H1 (cell line): ENCODE measurements at regions not wholly inside any gene's neighbourhood (a gene's known extent, or its start where the extent isn't known, plus 50 kb on each side); places are given as distances from the start of the nearest gene placed in this dataset.

Experiments
- CTCF ChIA-PET: fragments of 300-600 bp; sonication (Branson Sonifier 250); formaldehyde crosslinking; loops from one replicate; lab custom pipeline; 2021; ENCODE audit not compliant: partially characterized antibody; lab: Charles Lee
- POLR2A ChIA-PET: fragments of 300-600 bp; sonication (Branson Sonifier 250); formaldehyde crosslinking; loops from one replicate; lab custom pipeline; 2021; ENCODE audit warnings: inconsistent platforms; ENCODE audit not compliant: partially characterized antibody; lab: Charles Lee
- DNase-seq, 2 experiments: peaks; one replicate each; pipeline versions ENCODE4 v3.0.0 to v3.0.0-alpha.2; 2010 to 2022; ENCODE audit warnings: low spot score in 2 of 2, low read depth in 1 of 2, mixed read lengths in 1 of 2
- FAIRE-seq: peaks from 2 replicates; lab custom pipeline; 2011; peaks lifted over from hg19 to GRCh38; lab: Jason Lieb, UNC
- H2AFZ ChIP-seq: 2 replicates; pipeline ENCODE4 v1.8.1; 2012; ENCODE audit warnings: low read length, inconsistent platforms
- H2AK5ac ChIP-seq: 2 replicates; pipeline ENCODE4 v1.6.1; 2013; ENCODE audit warnings: low read depth, low read length
- H2BK120ac ChIP-seq: replicated peaks from 2 replicates; pipeline ENCODE3; 2013; ENCODE audit warnings: low read depth, low read length, inconsistent platforms
- H2BK12ac ChIP-seq: 2 replicates; pipeline ENCODE4 v1.6.1; 2013; ENCODE audit warnings: low read depth, low read length
- H2BK15ac ChIP-seq: 2 replicates; pipeline ENCODE4 v1.6.1; 2013; ENCODE audit warnings: low read length
- H2BK20ac ChIP-seq: 2 replicates; pipeline ENCODE4 v1.6.1; 2013; ENCODE audit warnings: low read length
- H2BK5ac ChIP-seq: 2 replicates; pipeline ENCODE4 v1.6.1; 2013; ENCODE audit warnings: low read depth, low read length
- H3K14ac ChIP-seq: 2 replicates; pipeline ENCODE4 v1.6.1; 2013; ENCODE audit warnings: inconsistent platforms; ENCODE audit not compliant: insufficient read length
- H3K18ac ChIP-seq: 2 replicates; pipeline ENCODE4 v1.6.1; 2013; ENCODE audit warnings: low read length; ENCODE audit errors: extremely low read depth
- H3K23ac ChIP-seq: 2 replicates; pipeline ENCODE4 v1.6.1; 2013; ENCODE audit warnings: inconsistent platforms; ENCODE audit not compliant: insufficient read length
- H3K23me2 ChIP-seq: 2 replicates; pipeline ENCODE4 v1.6.1; 2013; ENCODE audit warnings: low read depth, low read length
- H3K27ac ChIP-seq: 2 replicates; pipeline ENCODE4 v1.6.1; 2011; ENCODE audit warnings: low read depth, low read length, inconsistent platforms
- H3K27me3 ChIP-seq, 4 experiments: replicated peaks in 1 of 4; 1 replicate in 1 of 4; 2 replicates in 3 of 4; pipeline versions ENCODE4 v1.6.1 to v1.8.1; 2011 to 2013; ENCODE audit warnings: low read length in 3 of 4, mild to moderate bottlenecking in 3 of 4, inconsistent platforms in 2 of 4, mixed read lengths in 2 of 4, moderate library complexity in 1 of 4; ENCODE audit not compliant: control insufficient read depth in 3 of 4, insufficient read depth in 3 of 4; ENCODE audit errors: extremely low read depth in 1 of 4
- H3K36me3 ChIP-seq, 4 experiments: 2 replicates each; pipeline versions ENCODE4 v1.6.1 to v1.8.1; 2011 to 2013; ENCODE audit warnings: mild to moderate bottlenecking in 4 of 4, low read length in 3 of 4, moderate library complexity in 2 of 4, control low read depth in 1 of 4, inconsistent platforms in 1 of 4; ENCODE audit not compliant: insufficient read depth in 4 of 4, control insufficient read depth in 2 of 4
- H3K4ac ChIP-seq: replicated peaks from 2 replicates; pipeline ENCODE3; 2013; ENCODE audit warnings: low read length, low read depth, mixed read lengths, inconsistent platforms; ENCODE audit not compliant: insufficient read length
- H3K4me1 ChIP-seq, 4 experiments: replicated peaks in 1 of 4; 1 replicate in 1 of 4; 2 replicates in 3 of 4; pipeline versions ENCODE4 v1.6.1 to v1.8.1; 2011 to 2013; ENCODE audit warnings: low read length in 3 of 4, inconsistent platforms in 2 of 4, mixed read lengths in 1 of 4; ENCODE audit not compliant: insufficient read depth in 4 of 4, control insufficient read depth in 3 of 4
- H3K4me2 ChIP-seq, 2 experiments: 2 replicates each; pipeline versions ENCODE4 v1.6.1 to v1.8.1; 2011 to 2013; ENCODE audit warnings: low read depth in 2 of 2, low read length in 2 of 2, control low read depth in 1 of 2, inconsistent platforms in 1 of 2, mild to moderate bottlenecking in 1 of 2; ENCODE audit not compliant: insufficient read depth in 1 of 2
- H3K4me3 ChIP-seq, 4 experiments: fragments of 200-600, 300-600 bp in 1 of 4; sonication (generic), shearing (Covaris generic), sonication (Bioruptor Twin) in 1 of 4; 2 replicates each; pipeline versions ENCODE4 v1.5.1 to v1.8.1; 2011 to 2016; ENCODE audit warnings: low read length in 4 of 4, low read depth in 3 of 4, control low read depth in 2 of 4, inconsistent platforms in 2 of 4, mild to moderate bottlenecking in 2 of 4, mixed read lengths in 1 of 4, moderate library complexity in 1 of 4; ENCODE audit not compliant: insufficient read depth in 2 of 4; ENCODE audit errors: extremely low read depth in 1 of 4
- H3K56ac ChIP-seq: replicated peaks from 2 replicates; pipeline ENCODE3; 2013; ENCODE audit warnings: low read depth, mild to moderate bottlenecking, mixed read lengths, low read length, inconsistent platforms; ENCODE audit not compliant: insufficient read length
- H3K79me1 ChIP-seq: 2 replicates; pipeline ENCODE4 v1.6.1; 2013; ENCODE audit warnings: low read depth, low read length, control low read depth
- H3K79me2 ChIP-seq, 2 experiments: 2 replicates each; pipeline versions ENCODE4 v1.6.1 to v1.8.1; 2012 to 2013; ENCODE audit warnings: low read length in 2 of 2, mild to moderate bottlenecking in 2 of 2, inconsistent platforms in 1 of 2; ENCODE audit not compliant: insufficient read depth in 2 of 2, control insufficient read depth in 1 of 2
- H3K9ac ChIP-seq, 4 experiments: replicated peaks in 1 of 4; 1 replicate in 1 of 4; 2 replicates in 3 of 4; pipeline versions ENCODE4 v1.6.1 to v1.8.1; 2011 to 2013; ENCODE audit warnings: low read depth in 3 of 4, low read length in 3 of 4, control low read depth in 2 of 4, mild to moderate bottlenecking in 2 of 4, moderate library complexity in 2 of 4, inconsistent platforms in 1 of 4; ENCODE audit errors: extremely low read depth in 1 of 4
- H3K9me3 ChIP-seq, 2 experiments: 2 replicates each; pipeline versions ENCODE4 v1.6.1 to v1.8.1; 2012 to 2013; ENCODE audit warnings: mild to moderate bottlenecking in 2 of 2, moderate library complexity in 2 of 2, control low read depth in 1 of 2, inconsistent platforms in 1 of 2, low read depth in 1 of 2, low read length in 1 of 2, mixed read lengths in 1 of 2; ENCODE audit not compliant: insufficient read depth in 2 of 2
- H4K20me1 ChIP-seq, 2 experiments: replicated peaks in 1 of 2; 2 replicates each; pipeline versions ENCODE3 to v1.8.1; 2011 to 2013; ENCODE audit warnings: inconsistent platforms in 2 of 2, low read length in 2 of 2, mild to moderate bottlenecking in 1 of 2; ENCODE audit not compliant: insufficient read depth in 2 of 2, control insufficient read depth in 1 of 2
- H4K5ac ChIP-seq: 2 replicates; pipeline ENCODE4 v1.6.1; 2013; ENCODE audit warnings: low read length, low read depth, mixed read lengths, inconsistent platforms; ENCODE audit not compliant: insufficient read length
- H4K8ac ChIP-seq: 2 replicates; pipeline ENCODE4 v1.8.0; 2013; ENCODE audit warnings: mild to moderate bottlenecking, moderate library complexity, low read length, inconsistent platforms; ENCODE audit not compliant: insufficient read depth; ENCODE audit errors: extremely low read depth
- H4K91ac ChIP-seq: replicated peaks from 2 replicates; pipeline ENCODE3; 2013; ENCODE audit warnings: low read length, mixed read lengths, inconsistent platforms; ENCODE audit not compliant: insufficient read length
- RBBP5 ChIP-seq: IDR thresholded peaks from 2 replicates; pipeline ENCODE4 v1.7.1; 2012; ENCODE audit warnings: low read depth, mild to moderate bottlenecking, inconsistent platforms, low read length, moderate library complexity, borderline replicate concordance
- WGBS, 2 experiments: shearing (Covaris generic) in 1 of 2; methylation state at CpG; one replicate each; pipeline versions ENCODE4 v1.1.6 to v1.1.7; 2013 to 2015; ENCODE audit warnings: low lambda C conversion rate in 2 of 2, mixed read lengths in 2 of 2, inconsistent platforms in 1 of 2, low coverage in 1 of 2, missing lambda C conversion rate in 1 of 2; ENCODE audit not compliant: insufficient replicate concordance in 2 of 2, insufficient coverage in 1 of 2, insufficient read length in 1 of 2; ENCODE audit errors: extremely low coverage in 1 of 2, missing lambda C conversion rate in 1 of 2; 5-methylcytosine and 5-hydroxymethylcytosine counted together

DNA sequence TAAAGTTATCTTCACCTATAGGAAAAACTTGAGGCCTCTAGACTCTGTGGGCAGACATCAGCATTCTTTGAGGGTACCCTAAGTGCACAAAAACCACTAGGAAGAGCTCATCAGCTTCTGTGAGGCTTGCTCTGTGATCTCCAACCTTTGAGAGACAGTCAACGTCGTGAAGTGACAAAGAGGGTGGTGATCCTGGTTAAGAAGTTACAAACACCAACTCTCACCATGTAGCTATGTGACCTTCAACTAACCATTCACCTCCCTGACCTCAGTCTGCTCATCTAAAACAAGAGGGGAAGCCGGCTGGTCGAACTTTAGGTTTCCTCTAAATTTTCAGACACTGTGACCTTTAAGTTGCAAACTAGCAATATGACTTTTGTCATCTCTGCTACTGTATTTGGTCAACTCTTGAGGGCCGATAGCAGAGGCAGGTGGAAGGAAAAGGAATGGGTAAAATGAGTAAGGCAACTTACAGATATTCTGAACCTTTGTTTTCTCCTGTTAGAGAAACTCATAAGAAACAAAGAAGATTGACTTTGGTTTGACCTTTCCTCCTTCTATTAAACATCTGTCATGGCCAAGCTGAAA, 103.2 kb upstream of the PARP11 start:
- H4K5ac ChIP-seq, result no peak overlapping the region
- H2AFZ ChIP-seq, result no peak overlapping the region; the same call in 1 of the 2 replicates
- H3K23me2 ChIP-seq, result no peaks in the 10 kb centered on the region
- no peak overlapping the region for H3K14ac ChIP-seq
- no peak overlapping the region for H3K9ac ChIP-seq
- H3K9me3 ChIP-seq, result no peaks in the 10 kb centered on the region; a peak in 1 of 4 replicates
- H2BK120ac ChIP-seq, result no peak overlapping the region
- H2BK12ac ChIP-seq, result no peak overlapping the region
- H3K27ac ChIP-seq, result no peak overlapping the region
- DNase-seq (no peak), FAIRE-seq (no peak)
- no peak overlapping the region for H3K4me3 ChIP-seq
- H3K79me1 ChIP-seq, result no peaks in the 10 kb centered on the region
- no peak overlapping the region for H2BK20ac ChIP-seq
- no peak overlapping the region for H2BK5ac ChIP-seq
- H2AK5ac ChIP-seq, result no peak overlapping the region
- no peak overlapping the region for H3K4me2 ChIP-seq
- POLR2A ChIA-PET, result no interaction called here
- no peaks in the 10 kb centered on the region for H3K36me3 ChIP-seq
- H4K91ac ChIP-seq, result no peak overlapping the region
- H3K56ac ChIP-seq, result no peak overlapping the region
- CTCF ChIA-PET, result interaction anchor here (0.9 to 3.4 kb wide), 6 partner anchors 10 to 302 kb away, joined by 3 to 17 read pairs (median 4); no protein-coding TSS in a partner anchor
- H2BK15ac ChIP-seq, result no peak overlapping the region
- no peak overlapping the region for H3K18ac ChIP-seq
- no peaks in the 10 kb centered on the region for H3K79me2 ChIP-seq
- H4K20me1 ChIP-seq, result no peaks in the 10 kb centered on the region
- WGBS, 2 experiments, result 92% methylated on average over 5 of the region's 5 CpGs; no CpG with 5 or more reads in 1 of the 2 experiments
- H3K23ac ChIP-seq, result no peak overlapping the region
- no peak overlapping the region for H3K4ac ChIP-seq
- H4K8ac ChIP-seq, result no peak overlapping the region
- H3K4me1 ChIP-seq, result no peaks in the 10 kb centered on the region
- no peaks in the 10 kb centered on the region for H3K27me3 ChIP-seq
- TF ChIP-seq RBBP5, result no peak
